Subcutaneous abdominal adipose tissue (tissue), 5 donors: ENCODE measurements at regions not wholly inside any gene's neighbourhood (a gene's known extent, or its start where the extent isn't known, plus 50 kb on each side); places are given as distances from the start of the nearest gene placed in this dataset.

Source experiments
- H3K27ac ChIP-seq: one replicate; pipeline ENCODE4 v1.7.0; 2013; ENCODE audit warnings: low read depth, mild to moderate bottlenecking, inconsistent platforms, low read length, moderate library complexity
- H3K27me3 ChIP-seq, 5 donors: one replicate each; pipeline ENCODE4 v1.7.0; 2013; ENCODE audit warnings: low read length in 5 of 5, inconsistent platforms in 1 of 5; ENCODE audit not compliant: control insufficient read depth in 5 of 5, insufficient read depth in 4 of 5
- H3K36me3 ChIP-seq, 5 donors: one replicate each; pipeline ENCODE4 v1.7.0; 2013; ENCODE audit warnings: low read length in 5 of 5; ENCODE audit not compliant: control insufficient read depth in 5 of 5, insufficient read depth in 5 of 5
- H3K4me1 ChIP-seq, 5 donors: one replicate each; pipeline ENCODE4 v1.7.0; 2013; ENCODE audit warnings: low read length in 5 of 5, mild to moderate bottlenecking in 3 of 5, moderate library complexity in 1 of 5; ENCODE audit not compliant: control insufficient read depth in 5 of 5, insufficient read depth in 5 of 5
- H3K4me3 ChIP-seq, 5 donors: one replicate each; pipeline ENCODE4 v1.7.0; 2013; ENCODE audit warnings: low read length in 5 of 5, low read depth in 1 of 5
- H3K9ac ChIP-seq, 5 donors: one replicate each; pipeline ENCODE4 v1.7.0; 2013; ENCODE audit warnings: low read length in 5 of 5, mild to moderate bottlenecking in 4 of 5, moderate library complexity in 3 of 5
- H3K9me3 ChIP-seq, 5 donors: one replicate each; pipeline ENCODE4 v1.7.0; 2013; ENCODE audit warnings: low read length in 5 of 5; ENCODE audit not compliant: control insufficient read depth in 5 of 5
- donor health status: healthy.
- donor health status: healthy.
- donor health status: healthy.
- donor health status: healthy.
- donor health status: healthy.

DNA sequence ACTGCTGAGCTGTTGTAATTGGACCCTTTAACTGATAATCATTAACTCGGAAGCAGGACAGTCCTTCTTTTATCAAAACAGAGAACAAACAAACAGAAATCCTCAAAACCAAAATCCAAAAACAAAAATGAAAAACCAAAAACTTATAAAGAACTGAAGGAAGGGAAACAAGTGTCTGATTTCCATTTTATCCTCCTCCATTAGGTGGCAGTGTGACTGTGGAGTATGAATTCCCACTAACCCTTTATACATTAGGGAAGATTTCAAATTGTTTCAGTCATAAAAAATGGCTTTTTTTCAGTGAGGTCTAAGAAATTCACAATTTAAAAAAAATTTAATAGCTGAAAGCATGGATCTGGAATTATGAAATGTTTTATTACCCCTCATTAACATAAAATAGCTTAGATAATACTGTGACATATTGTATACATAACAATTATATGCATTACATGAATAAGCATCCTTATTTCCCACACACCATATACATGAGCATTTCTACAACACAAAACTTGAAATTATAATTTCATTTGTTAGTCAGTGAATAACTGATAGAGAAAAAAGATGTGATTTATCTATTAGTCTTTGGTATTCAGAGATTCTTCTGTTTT is 1074.3 kb upstream of the PCDH9 start:
- Histone ChIP-seq H3K27ac (no peak overlapping the region), H3K4me1 (no peaks in the 10 kb centered on the region), H3K36me3 (no peaks in the 10 kb centered on the region), H3K9me3 (no peaks in the 10 kb centered on the region), H3K9ac (no peak overlapping the region), H3K4me3 (no peak overlapping the region), H3K27me3 (no peaks in the 10 kb centered on the region)

GRCh38 chr13:68293631-68294030 is 1063.5 kb upstream of the PCDH9 start:
- Histone ChIP-seq H3K9me3 (no peaks in the 10 kb centered on the region), H3K27ac (no peak overlapping the region), H3K4me1 (no peaks in the 10 kb centered on the region), H3K36me3 (no peaks in the 10 kb centered on the region), H3K27me3 (no peaks in the 10 kb centered on the region), H3K4me3 (no peak overlapping the region), H3K9ac (no peak overlapping the region)

- H3K36me3 ChIP-seq: no peaks in the 10 kb centered on the region
- no peaks in the 10 kb centered on the region for H3K9me3 ChIP-seq
- no peaks in the 10 kb centered on the region for H3K27me3 ChIP-seq
- no peak overlapping the region for H3K4me3 ChIP-seq
- H3K4me1 ChIP-seq: no peaks in the 10 kb centered on the region
- H3K27ac ChIP-seq: no peak overlapping the region
- H3K9ac ChIP-seq: no peak overlapping the region
Measured at GRCh38 chr13:68292601-68293000, 1062.5 kb upstream of the PCDH9 start.

- H3K36me3 ChIP-seq: no peaks in the 10 kb centered on the region
- no peak overlapping the region for H3K27ac ChIP-seq
- H3K4me1 ChIP-seq: no peaks in the 10 kb centered on the region
- no peak overlapping the region for H3K9ac ChIP-seq
- no peaks in the 10 kb centered on the region for H3K27me3 ChIP-seq
- no peak overlapping the region for H3K4me3 ChIP-seq
- no peaks in the 10 kb centered on the region for H3K9me3 ChIP-seq
Measured at GRCh38 chr13:68291595-68291994, 1061.5 kb upstream of the PCDH9 start.

DNA sequence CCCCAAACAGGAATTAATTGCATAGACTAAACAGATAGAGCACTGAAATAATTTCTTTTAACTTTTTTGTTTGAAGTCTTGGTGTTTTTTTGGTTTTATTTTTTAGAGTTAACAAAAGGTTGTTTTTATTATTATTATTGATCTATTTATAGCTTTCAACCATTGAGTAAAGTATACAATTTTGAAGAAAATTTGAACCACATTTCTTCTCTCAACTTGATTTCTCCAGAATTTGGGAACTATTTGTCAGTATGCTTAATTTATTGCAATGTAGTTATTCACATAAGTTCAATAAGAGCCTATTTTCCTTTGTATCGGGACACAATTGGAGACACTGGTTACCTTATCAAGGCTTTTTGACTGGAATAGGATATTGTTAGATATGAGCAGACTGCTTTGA is 1045.6 kb upstream of the PCDH9 start:
- H3K36me3 ChIP-seq: no peaks in the 10 kb centered on the region
- H3K27ac ChIP-seq: no peak overlapping the region
- H3K27me3 ChIP-seq: no peaks in the 10 kb centered on the region
- no peaks in the 10 kb centered on the region for H3K4me1 ChIP-seq
- no peak overlapping the region for H3K9ac ChIP-seq
- no peak overlapping the region for H3K4me3 ChIP-seq
- H3K9me3 ChIP-seq: peaks cover 0 to 15% (median 11%) of the 10 kb centered on the region in 5 donors

- no peak overlapping the region for H3K9ac ChIP-seq
- peaks cover 0 to 15% (median 11%) of the 10 kb centered on the region in 5 donors for H3K9me3 ChIP-seq
- no peak overlapping the region for H3K27ac ChIP-seq
- no peaks in the 10 kb centered on the region for H3K4me1 ChIP-seq
- no peaks in the 10 kb centered on the region for H3K36me3 ChIP-seq
- no peak overlapping the region for H3K4me3 ChIP-seq
- no peaks in the 10 kb centered on the region for H3K27me3 ChIP-seq
Measured at GRCh38 chr13:68272652-68273051, 1042.5 kb upstream of the PCDH9 start.

GRCh38 chr13:68264692-68265091 is 1034.6 kb upstream of the PCDH9 start:
- Histone ChIP-seq H3K9me3 (no peaks in the 10 kb centered on the region), H3K9ac (no peak overlapping the region), H3K4me1 (no peaks in the 10 kb centered on the region), H3K27me3 (no peaks in the 10 kb centered on the region), H3K36me3 (no peaks in the 10 kb centered on the region), H3K4me3 (no peak overlapping the region), H3K27ac (no peak overlapping the region)

DNA sequence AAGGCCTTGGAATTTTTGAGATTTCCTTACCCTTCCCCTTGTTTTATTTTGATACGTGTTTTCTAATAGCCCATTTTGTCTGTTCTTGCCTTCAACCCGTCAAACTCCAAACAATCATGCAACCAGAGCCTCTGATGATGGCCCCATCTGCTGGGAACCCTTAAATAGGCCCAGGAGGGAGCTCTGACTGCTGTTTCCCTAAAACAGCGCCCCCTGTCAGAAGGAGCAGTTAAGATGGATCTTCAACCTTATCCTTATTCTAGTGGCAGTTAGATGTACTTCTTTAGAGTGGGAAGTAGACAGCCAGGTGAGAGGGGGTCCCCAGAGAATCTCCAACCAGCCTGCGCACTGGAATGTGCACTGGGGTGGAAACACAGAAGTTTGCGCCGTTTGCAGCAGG is 1031.0 kb upstream of the PCDH9 start:
- Histone ChIP-seq H3K36me3 (no peaks in the 10 kb centered on the region), H3K4me1 (no peaks in the 10 kb centered on the region), H3K4me3 (no peak overlapping the region), H3K27me3 (no peaks in the 10 kb centered on the region), H3K9me3 (peaks cover 0 to 4% (median 0%) of the 10 kb centered on the region in 5 donors), H3K27ac (no peak overlapping the region), H3K9ac (no peak overlapping the region)

GRCh38 chr13:68257111-68257842 is 1027.1 kb upstream of the PCDH9 start:
- H3K9ac ChIP-seq: no peak overlapping the region
- peaks cover 0 to 4% (median 0%) of the 10 kb centered on the region in 5 donors for H3K9me3 ChIP-seq
- H3K36me3 ChIP-seq: no peaks in the 10 kb centered on the region
- H3K4me3 ChIP-seq: no peak overlapping the region
- no peaks in the 10 kb centered on the region for H3K27me3 ChIP-seq
- H3K4me1 ChIP-seq: no peaks in the 10 kb centered on the region
- no peak overlapping the region for H3K27ac ChIP-seq

GRCh38 chr13:68254151-68254550 is 1024.0 kb upstream of the PCDH9 start:
- H3K9me3 ChIP-seq: peaks cover 0 to 4% (median 0%) of the 10 kb centered on the region in 5 donors
- no peaks in the 10 kb centered on the region for H3K27me3 ChIP-seq
- no peak overlapping the region for H3K9ac ChIP-seq
- H3K27ac ChIP-seq: no peak overlapping the region
- no peaks in the 10 kb centered on the region for H3K4me1 ChIP-seq
- H3K4me3 ChIP-seq: no peak overlapping the region
- no peaks in the 10 kb centered on the region for H3K36me3 ChIP-seq
